Skin of body (tissue), 2 donors: ENCODE measurements at regions not wholly inside any gene's neighbourhood (a gene's known extent, or its start where the extent isn't known, plus 50 kb on each side); places are given as distances from the start of the nearest gene placed in this dataset. TPM values are rescaled to one million over a fixed set of nuclear protein-coding genes. Genes with fewer than 3 reads are reported as not detected.
"Not testable (repeated sequence)": the region's sequence is repeated elsewhere in the genome, so short reads cannot be mapped to it uniquely, and the experiment has no call there.

ENCODE experiments used
- DNase-seq: peaks from one replicate; lab custom pipeline; 2025; lab: John Stamatoyannopoulos, UW
- small RNA-seq: library from RNA; depleted of rRNA; stranded (forward); fragments of <200 nt; gene quantifications from one replicate; pipeline ENCODE3, GENCODE V24; 2014; ENCODE audit warnings: low replicate concordance

DNA sequence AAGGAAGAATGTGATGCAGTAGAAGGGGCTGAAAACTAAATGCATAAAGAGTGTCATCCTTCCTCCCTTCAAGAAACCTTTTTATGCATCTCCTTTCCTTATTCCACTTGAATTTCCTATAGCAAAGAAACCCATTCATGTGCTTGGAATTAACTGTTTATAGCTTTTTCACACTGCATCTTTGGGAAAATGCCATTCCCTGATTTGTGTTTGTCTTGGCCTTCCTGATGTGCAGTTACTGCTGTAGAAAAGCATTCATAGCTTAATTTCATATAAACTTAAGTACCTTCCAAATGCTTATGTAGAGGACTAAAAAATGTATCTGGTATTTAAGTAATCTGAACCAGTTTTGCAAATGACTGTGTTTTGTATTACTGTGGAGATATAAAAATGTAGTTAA, 61.8 kb downstream of the SDR9C7 start:
- no peak for DNase-seq

DNA sequence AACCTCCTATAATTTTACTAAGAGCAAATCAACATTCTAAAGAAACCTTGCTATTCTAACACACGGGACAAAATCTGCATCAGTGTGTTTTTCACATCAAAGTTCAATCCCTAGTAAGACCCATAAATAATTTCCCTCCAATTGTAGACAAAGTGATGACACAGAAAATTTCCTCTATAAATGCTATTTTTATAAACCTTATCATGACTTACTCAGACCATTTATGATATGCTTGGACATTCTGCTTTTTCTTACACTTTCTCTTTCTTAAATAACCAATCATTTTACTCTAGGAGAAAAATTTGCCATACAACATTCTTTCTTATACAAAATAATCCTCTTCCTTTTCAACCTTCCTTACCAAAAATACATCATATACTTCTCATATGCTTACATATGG, 67.0 kb downstream of the SDR9C7 start:
- no peak for DNase-seq

DNA sequence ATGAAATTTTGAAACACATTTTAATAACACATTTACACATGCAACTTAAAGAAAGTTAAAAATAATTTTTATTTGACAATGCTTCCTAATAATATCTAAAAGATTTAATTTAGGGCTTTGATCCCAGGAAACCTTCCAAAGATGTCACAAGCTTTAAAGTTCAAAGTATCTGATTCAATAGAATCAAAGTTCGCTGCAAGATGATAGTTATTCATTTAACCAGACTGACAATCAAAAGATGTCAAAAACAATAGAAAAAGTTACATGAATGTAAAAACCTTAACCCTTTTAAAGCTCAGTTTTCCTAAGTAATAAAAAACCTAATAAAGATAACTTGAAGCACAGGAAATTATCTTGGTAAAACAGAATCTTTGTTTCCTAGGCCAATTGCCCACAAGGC, 67.7 kb downstream of the SDR9C7 start:
- DNase-seq, result no peak

GRCh38 chr12:56864318-56864717, 69.9 kb downstream of the SDR9C7 start:
- DNase-seq, result no peak

- no peak for DNase-seq
Observed at GRCh38 chr12:56863789-56864188, 70.4 kb downstream of the SDR9C7 start.

- no peak for DNase-seq
Observed at GRCh38 chr12:56862264-56862663, 71.9 kb downstream of the SDR9C7 start.

GRCh38 chr12:56853392-56853978, 80.7 kb downstream of the SDR9C7 start:
- not testable (repeated sequence) for DNase-seq

- DNase-seq, result no peak
Observed at GRCh38 chr12:56851462-56851861, 82.7 kb downstream of the SDR9C7 start.

GRCh38 chr12:56840922-56841321, 77.8 kb downstream of the HSD17B6 start:
- no peak for DNase-seq

DNA sequence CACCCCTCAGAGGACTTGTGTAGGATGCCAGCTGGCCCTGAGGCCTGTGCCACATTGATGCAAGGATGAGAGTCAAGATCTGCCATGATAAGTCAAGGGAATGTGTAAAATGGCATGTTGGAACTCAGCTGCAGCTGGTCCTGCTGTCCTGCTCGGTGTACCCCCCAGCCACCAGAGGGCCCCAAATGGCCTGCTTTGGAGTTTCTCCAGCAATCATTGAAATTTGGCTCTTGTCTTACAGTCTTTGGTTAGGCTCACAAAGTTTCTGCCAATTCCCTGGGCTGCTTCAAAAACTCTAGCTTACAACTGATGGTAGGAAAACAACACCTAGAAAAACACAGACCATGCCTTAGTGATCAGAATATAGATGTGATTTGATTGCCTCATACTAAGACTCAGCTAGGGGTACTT, 76.8 kb downstream of the HSD17B6 start:
- DNase-seq, result peak; percentile 1

- DNase-seq, result no peak
Observed at GRCh38 chr12:56839489-56839848, 76.3 kb downstream of the HSD17B6 start.

DNA sequence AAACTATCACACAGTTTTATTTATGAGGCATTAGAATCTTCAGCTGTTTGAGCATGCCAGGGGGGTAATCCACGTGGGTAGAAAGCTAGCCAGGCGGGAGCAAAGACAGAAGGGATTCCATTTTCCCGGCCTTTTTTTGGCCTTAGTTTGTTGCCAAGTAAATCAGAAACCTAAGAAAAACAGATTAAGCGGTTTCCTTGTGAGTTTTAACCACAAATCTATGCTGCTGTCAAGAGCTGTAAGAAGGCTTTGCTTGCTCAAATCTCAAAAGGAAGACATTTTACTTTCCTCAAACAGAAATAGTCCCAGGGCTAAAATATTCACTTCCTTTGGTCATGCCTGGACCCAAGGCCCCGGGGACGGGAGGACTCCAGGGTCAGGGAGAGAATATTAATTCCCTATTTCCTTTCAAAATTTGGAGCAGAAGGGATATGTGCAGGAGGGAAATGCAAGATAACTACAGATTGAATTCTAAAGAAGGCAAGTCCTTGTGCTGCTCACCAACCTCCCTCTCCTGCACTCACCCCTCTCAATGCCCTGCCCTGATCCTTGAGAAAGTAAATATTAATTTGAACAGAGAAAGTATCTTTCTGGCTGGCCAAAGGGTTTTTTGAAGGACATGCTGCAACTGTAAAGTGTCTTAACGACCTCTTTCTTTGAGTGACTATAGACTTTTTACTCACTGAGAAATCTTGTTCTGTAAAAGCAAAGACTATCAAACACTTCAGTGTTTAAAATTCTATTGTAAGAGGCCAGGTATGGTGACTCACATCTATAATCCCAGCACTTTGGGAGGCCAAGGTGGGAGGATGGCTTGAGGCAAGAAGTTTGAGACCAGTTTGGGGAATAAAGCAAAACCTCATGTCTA, 75.7 kb downstream of the HSD17B6 start:
- DNase-seq, result no peak

Small RNAs in the stretch of these regions (small RNA-seq; reads per million reads assigned to genes)
- gene AC121758.2, result not detected
- not detected for gene RF00554
